NCI-H146 (cell line): ENCODE measurements at regions not wholly inside any gene's neighbourhood (a gene's known extent, or its start where the extent isn't known, plus 50 kb on each side); places are given as distances from the start of the nearest gene placed in this dataset.
"Not testable (repeated sequence)": the region's sequence is repeated elsewhere in the genome, so short reads cannot be mapped to it uniquely, and the experiment has no call there.

Source experiments
- DNase-seq: peaks from one replicate; lab custom pipeline; 2025; lab: John Stamatoyannopoulos, UW

GRCh38 chr3:194950906-194951628 lies 265.4 kb downstream of the FAM43A start:
- DNase-seq, result no peak

DNA sequence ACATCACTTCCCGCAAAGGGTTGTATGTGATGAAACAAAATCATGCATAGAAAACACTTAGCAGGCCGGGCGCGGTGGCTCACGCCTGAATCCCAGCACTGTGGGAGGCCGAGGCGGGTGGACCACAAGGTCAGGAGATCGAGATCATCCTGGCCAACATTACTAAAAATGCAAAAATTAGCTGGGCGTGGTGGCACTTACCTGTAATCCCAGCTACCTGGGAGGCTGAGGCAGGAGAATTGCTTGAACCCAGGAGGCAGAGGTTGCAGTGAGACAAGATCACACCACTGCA lies 265.9 kb downstream of the FAM43A start:
- DNase-seq, result not testable (repeated sequence)

GRCh38 chr3:194951931-194952582 lies 266.4 kb downstream of the FAM43A start:
- DNase-seq, result no peak

GRCh38 chr3:194952841-194953241 lies 267.2 kb downstream of the FAM43A start:
- peak; percentile 39 for DNase-seq

DNA sequence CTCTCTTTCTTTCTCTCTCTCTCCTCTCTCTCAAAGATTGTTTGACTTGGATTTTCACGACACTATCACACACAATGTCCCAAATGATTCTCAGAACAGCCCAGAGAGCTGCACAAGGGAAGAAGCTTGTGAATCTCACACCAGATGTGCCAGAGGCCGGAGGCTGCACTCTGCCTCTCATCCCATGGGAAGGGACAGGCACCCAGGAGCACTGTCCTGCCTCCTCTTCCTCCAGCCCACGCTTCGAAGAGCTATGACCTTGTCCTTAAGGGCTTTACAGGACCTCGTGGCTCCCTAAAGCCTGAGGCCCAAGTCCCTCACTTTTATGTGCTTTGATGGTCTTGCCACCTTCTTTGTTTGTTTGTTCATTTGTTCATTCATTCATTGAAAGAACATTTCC lies 267.6 kb downstream of the FAM43A start:
- no peak for DNase-seq

DNA sequence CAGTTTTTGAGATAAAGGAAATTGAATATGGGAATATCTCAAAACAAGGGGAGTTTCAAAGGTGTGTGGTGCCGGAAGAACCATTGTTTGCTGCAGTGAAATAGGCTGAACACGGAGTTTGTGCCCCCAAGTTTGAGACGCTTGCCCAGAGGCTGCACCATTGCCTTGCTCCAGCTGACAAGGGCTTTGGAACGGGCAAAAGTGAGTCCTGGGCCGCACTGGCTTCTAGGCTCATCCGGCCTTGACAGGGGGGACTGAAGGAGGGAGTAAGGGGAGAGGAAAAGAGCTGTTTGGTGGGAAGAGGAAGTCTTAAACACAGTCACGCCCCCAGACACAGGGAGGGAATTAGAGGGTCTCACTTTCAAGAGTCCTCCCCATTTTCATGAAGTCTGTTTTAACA lies 269.9 kb downstream of the FAM43A start:
- DNase-seq, result no peak

GRCh38 chr3:194955979-194956696 lies 270.5 kb downstream of the FAM43A start:
- no peak for DNase-seq

- DNase-seq, result no peak
Measured at GRCh38 chr3:194956697-194957396, 271.2 kb downstream of the FAM43A start.

DNA sequence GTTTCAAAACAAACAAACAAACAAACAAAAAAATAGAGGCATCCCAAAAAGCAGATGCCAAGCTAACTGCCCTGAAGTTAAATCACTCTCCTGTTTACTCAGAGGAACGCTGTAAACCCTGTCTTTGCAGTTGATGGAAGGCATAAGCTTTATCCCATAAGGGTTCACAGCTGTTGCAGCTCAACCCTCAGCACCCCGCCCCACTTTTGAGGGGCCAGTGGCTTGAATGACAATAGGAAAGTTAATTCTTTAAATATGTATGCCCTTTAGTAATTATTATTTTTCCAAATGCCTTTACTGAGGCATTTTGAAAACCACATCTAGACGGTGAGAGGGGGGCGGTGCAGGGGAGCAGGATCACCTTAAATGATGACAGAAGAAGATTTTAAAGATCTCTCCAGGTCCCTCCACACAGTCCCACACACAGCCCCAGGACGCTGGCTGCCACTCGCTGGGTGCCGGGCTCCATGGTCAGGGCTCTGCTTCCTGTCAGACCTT lies 272.1 kb downstream of the FAM43A start:
- no peak for DNase-seq

DNA sequence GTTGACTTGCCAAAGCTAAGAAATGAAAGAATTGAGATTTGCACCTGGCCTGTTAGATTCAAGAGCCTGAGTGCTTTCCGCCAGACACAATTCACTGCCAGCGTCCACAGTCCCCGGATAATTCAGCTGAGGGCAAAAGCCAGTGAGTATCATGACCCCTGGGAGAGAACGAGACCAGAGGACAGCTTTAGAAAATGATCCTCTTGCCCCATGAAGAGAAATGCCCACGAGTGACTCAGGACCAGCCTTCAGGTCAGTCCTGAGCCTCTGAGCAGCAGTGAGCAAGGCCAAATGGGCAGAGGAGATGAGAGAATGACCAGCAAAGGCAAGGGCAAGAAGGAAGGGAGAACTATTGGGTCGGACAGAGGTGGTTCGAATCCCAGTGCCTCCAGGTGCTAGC lies 273.5 kb downstream of the FAM43A start:
- DNase-seq, result no peak

- DNase-seq, result not testable (repeated sequence)
Measured at GRCh38 chr3:194959666-194960065, 274.0 kb downstream of the FAM43A start.

- DNase-seq, result no peak
Measured at GRCh38 chr3:194960446-194961032, 274.9 kb downstream of the FAM43A start.

GRCh38 chr3:194961149-194961548 lies 275.5 kb downstream of the FAM43A start:
- no peak for DNase-seq

GRCh38 chr3:194961571-194961970 lies 275.9 kb downstream of the FAM43A start:
- no peak for DNase-seq

- DNase-seq, result no peak
Measured at GRCh38 chr3:194962056-194962455, 276.4 kb downstream of the FAM43A start.

DNA sequence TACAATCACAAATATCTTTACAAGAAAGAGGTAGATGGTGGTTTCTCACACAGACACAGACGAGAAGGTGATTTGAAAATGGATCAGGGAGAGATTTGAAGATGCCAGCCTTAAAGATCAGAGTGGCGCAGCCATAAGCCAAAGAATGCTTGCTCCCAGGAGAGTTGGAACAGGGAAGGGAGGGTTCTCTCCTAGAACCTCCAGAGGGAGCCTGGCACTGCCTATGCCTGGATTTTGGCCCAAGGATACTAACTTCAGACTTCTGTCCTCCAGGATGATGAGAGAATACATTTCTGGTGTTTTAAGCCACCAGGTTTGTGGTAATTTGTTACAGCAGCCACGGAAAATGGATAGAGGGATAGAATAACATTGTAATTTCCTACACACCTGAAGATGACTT lies 279.1 kb downstream of the FAM43A start:
- DNase-seq, result no peak

- DNase-seq, result no peak
Measured at GRCh38 chr3:194967151-194968117, 281.8 kb downstream of the FAM43A start.

DNA sequence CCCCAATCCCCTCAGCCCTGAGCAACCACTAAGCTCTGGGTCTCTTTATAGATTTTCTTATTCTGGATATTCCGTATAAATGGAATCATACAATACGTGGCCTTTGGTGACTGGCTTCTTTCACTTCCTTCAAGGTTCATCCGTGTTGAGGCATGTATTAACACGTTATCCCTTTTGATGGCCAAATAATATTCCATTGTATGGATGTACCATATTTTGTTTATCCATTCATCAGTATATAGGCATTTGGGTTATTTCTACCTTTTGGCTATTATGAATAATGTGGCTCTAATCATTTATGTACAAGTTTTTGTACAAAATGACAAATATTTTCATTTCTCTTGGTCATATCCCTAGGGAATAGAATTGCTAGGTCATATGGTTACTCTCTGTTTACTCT lies 284.4 kb downstream of the FAM43A start:
- no peak for DNase-seq

DNA sequence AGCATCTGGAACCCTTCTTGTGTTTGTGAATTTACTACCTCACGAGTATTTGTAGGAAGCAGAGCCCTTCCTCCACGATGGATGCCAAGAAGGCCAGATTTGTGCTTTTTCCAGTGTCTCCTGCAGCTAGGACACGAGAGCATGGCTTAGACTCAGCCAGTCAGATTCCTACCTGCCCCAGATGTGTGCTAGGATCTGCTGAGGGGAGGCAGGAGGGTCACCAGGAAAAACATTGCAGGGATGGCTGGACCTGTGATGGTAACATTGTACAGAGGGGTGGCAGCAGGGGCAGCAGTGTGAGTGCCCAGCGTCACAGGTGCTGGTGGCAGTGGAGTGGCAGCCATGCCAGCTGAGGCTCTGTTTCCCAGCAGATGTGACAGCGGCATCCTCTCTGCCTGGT lies 285.3 kb downstream of the FAM43A start:
- no peak for DNase-seq

DNA sequence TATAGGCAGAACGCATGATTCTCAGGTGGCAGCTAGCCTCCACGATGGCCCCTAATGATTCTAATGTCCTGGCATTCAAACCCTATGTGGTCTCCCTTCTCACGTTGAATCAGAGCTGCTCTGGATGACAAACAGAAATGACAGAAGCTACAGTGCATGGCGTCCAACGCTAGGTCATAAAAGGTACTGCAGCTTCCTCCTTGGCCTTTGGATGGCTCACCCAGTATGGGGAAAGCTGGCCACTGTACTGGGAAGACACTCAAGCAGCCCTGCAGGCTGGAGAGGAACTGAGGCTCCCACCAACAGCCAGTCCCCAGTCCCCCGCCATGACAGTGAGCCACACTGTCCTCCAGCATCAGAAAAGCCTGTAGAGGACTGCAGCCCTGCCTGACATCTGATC lies 286.3 kb downstream of the FAM43A start:
- no peak for DNase-seq

DNA sequence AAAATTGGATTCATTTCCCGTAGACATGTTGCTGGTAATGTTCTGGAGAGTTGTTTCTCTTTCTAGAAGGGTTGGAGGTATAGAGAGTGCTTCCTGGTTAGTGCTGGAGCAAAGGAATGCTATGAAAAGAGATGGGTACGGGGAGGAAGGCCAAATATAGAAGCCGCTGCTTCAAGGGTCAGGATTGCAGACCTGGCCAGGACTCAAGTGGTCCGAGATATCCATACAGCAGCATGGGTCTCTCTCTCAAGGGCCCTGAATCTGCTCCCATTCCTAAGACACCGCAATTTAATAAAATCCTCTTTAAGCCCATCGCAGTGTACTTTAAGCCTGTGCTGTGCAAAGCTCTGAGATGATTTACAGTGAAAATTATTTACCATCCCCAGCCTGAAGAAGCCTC lies 287.0 kb downstream of the FAM43A start:
- no peak for DNase-seq
